SHP77 treated with DMSO at 0.1 percent for 48 hours (cell line): ENCODE measurements at regions not wholly inside any gene's neighbourhood (a gene's known extent, or its start where the extent isn't known, plus 50 kb on each side); places are given as distances from the start of the nearest gene placed in this dataset.
A peak's percentile ranks its signal among the peaks of the same experiment; 100 is the strongest.
"Not testable (repeated sequence)": the region's sequence is repeated elsewhere in the genome, so short reads cannot be mapped to it uniquely, and the experiment has no call there.

Experiments
- DNase-seq: peaks from one replicate; lab custom pipeline; 2025; lab: John Stamatoyannopoulos, UW

DNA sequence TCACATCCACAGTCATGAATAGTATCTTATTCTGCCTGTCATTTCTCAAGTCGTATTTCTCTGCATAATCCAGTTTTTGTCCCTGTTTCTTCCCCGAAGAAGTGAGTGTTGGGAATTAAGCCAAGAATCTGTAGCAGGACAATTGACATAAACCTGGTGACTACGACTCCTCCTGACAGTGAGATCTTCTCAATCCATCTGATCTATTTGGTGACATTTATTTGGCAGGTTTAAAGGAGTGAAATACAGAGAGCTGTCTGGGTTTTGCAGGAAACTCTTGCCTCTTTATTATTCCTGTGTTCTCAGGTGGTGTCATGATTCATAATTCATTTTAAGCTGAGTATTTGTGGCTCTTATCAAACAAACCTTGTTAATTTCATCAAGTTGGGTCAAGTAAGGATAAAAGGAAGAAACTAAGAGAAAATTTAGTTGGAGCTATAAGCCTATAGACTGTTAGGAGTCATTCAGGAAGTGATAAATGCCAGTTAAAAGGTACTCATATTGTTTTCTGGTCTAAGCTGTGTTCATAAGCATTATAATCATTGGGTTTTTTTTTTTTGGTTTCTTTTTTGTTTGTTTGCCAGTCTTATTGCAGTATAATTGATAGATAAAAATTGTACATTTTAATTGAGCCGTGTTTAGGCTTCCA lies 95.9 kb upstream of the PCSK1 start:
- no peak for DNase-seq

DNA sequence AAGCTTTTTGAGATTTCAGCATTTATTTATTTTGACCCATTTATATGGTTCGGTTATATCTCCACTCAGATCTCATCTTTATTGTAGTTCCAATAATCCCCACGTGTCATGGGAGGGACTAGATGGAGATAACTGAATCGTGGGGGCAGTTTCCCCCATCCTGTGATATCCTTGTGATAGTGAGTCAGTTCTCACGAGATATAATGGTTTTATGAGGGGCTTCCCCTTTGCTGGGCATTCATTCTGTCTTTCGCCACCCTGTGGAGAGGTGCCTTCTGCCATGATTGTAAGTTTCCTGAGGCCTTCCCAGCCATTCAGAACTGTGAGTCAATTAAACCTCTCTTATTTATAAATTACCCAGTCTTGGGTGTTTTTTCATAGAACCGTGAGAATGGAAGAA lies 96.5 kb upstream of the PCSK1 start:
- DNase-seq: no peak

DNA sequence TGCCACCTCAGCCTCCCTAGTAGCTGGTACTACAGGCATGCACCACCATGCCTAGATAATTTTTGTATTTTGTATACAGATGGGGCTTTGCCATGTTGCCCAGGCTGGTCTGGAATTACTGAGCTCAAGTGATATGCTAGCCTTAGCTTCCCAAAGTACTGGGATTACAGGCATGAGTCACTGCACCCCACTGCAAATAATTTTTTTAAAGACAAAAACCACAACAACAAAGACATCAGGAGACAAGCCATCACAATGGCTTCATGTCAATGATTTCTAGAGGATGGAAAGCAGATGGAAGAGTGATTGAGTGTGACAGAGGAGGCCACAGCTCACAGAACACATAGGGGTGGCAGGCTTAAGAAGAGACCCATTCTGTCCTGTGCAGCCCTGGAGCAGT lies 97.9 kb upstream of the PCSK1 start:
- no peak for DNase-seq

DNA sequence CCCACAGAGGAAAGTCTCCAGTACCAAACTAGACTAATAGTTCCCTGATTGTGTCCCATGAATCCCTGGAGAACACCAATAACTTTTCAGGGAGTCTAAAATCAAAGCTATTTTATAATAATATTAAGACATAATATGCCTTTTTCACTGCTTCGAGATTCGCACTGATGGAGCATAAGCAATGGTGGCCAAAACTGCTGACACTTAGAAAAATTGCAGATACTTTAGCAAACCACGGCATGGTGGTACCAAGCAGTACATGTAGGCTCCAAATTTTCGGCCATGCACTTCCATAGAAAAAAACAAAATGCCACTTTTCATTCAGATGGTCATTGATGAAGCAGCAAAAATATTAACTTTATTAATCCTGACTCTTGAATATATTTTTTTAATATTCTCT lies 100.3 kb upstream of the PCSK1 start:
- no peak for DNase-seq

DNA sequence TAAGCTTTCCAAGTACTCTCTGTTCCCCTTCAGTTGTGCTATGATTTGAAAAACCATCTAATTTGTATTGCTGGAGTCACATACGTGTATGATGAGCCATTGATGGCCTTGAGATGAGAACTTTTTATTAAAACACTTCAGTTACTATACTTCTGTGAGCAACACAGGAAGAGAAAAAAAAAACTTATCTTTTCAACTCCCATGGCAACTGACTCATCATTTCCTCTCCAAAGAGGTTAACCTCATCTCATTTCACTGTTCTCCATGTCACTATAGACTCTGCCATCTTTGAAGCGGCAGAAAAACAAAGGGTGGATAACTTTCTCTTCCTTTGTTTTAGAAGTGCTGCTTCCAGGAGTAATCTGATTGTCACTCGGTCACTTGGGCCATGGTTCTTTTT lies 104.3 kb upstream of the PCSK1 start:
- DNase-seq: no peak

DNA sequence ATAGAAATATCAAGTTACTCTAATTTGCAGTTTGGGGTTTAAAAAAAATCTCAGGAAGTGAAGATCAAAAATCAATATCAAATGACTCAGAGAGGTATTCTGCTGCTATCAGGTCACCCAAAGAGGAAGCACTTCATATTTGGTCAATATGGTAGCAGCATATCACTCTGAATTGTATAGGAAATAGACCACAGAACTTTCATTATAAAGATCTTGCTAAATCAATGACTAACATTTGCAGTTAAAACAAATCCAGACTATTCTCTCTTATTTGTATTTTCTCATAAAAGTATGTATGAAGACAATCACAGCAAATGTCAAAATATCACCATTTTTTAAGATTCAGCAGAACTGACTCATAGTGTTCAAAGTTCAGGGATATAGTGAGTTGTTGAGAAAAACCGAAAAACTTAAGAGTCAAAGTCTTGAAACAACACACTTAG lies 105.8 kb upstream of the PCSK1 start:
- DNase-seq: no peak

DNA sequence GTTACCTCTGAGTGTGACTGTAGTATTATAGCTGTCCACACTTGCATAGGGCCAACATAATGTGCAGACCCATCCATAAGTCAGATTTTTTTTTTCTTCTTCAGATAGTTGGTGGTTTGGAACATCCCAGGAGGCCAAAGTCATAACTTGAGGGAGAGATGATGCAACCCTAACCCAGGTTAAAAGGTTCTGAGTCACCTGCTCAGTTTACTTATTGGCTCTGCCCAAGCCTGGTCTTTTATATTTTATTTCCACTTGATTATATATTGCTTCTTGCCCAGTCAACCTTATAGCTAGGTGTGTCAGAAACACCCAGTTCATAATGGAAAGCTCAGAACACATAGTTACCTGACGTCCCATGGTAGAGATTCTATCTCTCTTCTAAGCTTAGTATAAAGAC lies 113.1 kb upstream of the PCSK1 start:
- DNase-seq: no peak

DNA sequence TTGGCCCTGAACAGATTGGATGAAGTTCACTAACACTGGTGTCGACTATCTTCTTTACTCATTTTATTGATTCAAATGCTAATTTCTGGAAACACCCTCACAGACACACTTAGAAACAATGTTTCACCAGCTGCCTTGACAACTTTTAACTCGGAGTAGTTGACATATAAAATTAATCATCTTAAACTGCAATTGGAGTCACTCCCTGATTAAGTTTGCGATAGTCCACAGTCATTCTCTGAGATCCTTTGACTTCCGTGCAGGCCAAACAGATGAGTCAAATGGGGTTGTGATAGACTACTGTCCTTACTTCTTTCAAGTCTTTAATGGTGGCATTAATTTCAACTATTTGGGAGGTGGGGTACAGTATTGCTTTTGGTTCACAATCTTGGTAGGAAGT lies 114.4 kb upstream of the PCSK1 start:
- no peak for DNase-seq

DNA sequence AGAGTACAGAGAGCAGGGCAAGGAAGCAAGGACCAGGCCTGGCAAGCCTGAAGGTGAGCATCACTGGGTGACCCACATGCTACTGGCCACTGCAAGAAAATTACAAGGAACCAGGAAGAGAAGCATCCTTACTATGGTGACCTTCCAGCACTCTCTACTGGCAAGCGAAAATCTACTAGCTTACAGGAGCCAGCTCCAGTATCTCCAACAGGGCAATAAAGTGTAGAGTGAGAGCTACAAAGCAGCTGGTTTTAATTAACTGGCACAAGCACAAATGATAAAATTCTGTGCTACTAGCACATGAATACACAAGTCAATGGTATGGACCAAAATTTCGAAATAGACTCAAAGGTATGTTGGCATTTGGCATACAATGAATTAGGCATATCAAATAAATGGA lies 113.3 kb upstream of the CAST start:
- no peak for DNase-seq

DNA sequence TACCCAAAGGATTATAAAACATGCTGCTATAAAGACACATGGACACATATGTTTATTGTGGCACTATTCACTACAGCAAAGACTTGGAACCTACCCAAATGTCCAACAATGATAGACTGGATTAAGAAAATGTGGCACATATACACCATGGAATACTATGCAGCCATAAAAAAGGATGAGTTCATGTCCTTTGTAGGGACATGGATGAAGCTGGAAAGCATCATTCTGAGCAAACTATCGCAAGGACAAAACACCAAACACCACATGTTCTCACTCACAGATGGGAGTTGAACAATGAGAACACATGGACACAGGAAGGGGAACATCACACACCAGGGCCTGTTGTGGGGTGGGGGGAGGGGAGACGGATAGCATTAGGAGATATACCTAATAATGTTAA lies 101.3 kb upstream of the CAST start:
- not testable (repeated sequence) for DNase-seq

DNA sequence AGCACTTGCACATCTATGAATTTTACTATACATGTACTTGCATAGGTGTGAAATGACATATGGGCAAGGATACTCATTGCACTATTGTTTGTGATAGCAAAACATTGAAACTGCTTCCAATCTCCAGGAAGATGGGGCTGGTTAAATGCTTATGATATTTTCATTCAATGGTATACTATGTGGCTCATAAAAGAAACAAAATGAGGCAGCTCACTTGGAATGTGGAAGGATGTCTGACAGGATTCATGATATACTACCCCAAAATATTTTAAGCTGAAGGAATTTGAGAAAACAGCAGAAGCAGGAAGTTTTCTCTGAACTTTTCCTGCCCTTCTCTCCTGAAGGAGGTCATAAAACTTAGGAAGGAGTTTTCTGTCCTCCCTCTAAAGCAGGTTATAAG lies 99.6 kb upstream of the CAST start:
- no peak for DNase-seq

DNA sequence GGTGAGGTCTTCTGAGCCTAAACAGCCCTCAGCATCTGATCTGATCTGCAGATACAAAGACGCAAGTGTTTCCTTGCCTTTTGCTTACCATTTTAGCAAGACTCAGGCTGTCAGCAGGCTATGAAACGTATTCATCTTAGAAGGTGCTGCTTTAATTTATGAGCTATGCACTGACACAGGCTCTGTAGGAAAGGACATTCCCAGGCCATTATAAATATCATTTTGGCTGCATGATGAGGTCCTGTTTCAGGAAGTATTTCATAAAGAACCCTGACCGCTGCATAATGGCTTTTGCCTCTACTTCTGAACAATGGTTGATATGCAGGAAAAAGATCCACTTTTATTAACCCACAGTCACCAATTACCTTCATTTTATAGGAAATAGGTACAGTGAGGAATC lies 98.4 kb upstream of the CAST start:
- DNase-seq: no peak

DNA sequence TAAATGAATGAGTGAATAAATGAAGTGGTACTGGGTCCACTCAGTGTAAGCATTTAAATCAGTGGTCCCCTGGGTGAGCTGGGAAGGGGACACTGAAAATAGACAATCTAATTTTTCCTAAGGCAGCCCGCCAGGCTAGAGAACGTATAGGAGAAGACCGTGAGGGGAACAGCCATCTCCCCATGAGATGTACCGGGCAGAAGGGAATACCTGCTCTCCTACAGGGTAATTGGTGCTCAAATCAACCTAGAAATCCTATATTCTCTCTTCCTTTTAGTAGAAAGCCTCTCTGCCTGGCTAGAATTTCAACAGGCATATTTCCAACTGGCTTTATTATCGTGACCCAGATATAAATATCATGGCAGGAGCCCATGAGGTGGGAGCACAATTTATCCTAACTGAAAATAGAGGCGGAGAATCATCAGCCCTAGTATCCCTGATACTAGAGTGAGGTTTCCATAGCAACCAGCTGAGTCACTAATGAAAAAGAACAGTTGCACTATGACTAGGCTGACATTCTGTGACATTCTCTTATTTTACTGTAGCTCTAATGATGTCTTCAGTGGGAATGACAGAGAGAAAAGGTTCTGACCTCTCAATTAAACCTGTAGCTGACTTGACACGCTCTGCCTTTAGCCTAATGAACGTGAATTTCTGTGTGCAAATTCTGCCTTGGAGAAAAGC lies 96.5 kb upstream of the CAST start:
- DNase-seq: no peak

DNA sequence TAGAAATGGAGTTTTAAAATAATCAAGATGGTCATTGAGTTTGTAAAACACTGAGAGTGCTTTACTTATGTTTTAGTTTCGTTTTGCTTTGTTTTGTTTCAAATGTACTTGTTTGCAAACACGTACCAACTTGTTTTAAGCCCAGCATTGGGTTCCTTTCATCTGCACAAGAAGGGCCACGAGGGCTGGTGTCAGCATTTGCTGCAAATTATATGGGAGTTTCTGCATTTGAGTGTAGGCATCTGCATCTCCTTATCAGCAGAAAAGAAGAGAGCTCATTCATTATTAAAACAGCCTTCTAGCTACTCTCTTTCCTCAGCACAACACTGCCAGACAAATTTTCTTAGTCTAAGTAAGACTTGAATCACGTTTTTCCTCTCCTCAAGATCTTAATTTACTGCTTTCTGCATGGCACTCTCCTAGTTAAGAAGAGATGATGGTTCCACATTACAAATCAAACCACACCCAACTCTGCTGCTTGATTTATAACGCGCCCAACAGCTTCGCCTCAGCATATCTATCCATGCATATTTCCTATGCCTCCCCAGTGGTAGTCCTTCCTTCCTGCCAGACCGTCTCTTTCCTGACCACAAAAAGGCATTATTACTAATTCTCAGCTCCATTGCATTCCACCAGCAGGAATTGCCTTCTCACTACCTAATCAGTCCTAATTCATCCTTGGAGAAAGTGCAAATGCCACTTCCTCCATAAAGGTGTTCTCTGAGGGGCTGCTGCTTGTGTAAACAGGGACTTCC lies 95.2 kb upstream of the CAST start:
- no peak for DNase-seq

DNA sequence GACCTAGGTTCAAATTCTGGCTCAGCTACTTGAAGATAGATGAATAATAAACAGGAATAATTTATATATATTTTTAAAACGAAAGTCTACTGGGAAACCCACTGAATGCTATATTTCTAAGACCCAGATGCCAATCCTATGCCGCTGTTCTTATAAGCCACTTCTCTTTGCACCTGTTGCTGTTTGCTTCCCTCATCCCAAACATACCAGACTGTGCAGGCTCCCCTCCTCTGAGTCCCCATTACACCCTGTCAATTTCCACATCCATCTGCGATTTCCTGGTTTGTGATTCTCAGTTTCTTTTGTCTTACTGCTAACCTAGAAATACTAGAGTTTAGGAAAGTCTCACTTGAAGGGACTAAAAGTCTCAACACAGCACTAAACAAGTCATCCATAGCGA lies 92.8 kb upstream of the CAST start:
- no peak for DNase-seq

DNA sequence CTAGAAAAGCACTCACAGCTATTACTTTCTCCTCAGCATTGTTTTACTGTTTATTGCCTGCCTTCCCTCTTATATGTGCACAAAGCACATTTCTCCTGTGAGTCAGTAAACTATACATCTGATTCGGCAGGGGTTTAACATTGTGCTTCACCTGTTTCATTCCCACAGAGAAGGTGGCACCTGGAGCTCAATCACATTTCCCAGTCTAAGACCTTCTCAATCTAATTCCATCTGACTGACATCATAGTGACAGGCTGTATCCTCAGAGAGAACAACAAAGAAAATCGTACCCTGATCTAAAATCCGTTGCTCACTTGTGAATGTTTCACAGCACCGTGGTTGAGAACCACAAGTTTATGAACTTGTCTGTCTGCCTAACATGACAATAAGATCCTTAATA lies 92.4 kb upstream of the CAST start:
- no peak for DNase-seq

DNA sequence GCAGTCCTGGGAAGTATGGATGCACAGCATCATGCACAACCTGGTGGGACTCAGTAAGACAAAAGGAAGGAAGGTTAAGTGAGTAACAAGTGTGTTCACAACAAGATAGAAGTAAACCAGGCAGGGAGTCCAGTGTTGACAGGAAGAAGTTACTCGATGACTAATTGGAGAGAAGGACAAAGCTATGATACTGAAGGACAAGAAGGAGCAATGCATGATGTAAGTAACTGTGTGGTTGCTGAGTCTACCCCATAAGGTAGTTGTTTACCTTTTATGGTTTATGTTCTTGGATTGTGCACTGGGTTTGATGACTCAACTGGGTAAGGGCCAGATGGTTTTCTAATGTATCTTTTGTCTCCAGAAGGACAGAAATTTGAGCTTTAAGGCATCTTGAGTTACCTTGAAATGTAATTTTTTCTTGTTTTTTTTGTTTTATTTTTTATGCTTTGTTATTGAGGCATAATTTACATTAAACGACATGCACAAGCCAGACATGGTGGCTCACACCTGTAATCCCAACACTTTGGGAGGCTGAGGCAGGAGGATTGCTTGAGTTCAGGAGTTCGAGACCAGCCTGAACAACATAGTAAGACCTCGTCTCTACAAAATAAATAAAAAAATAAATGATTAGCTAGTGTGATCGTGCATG lies 89.2 kb upstream of the CAST start:
- DNase-seq: no peak

DNA sequence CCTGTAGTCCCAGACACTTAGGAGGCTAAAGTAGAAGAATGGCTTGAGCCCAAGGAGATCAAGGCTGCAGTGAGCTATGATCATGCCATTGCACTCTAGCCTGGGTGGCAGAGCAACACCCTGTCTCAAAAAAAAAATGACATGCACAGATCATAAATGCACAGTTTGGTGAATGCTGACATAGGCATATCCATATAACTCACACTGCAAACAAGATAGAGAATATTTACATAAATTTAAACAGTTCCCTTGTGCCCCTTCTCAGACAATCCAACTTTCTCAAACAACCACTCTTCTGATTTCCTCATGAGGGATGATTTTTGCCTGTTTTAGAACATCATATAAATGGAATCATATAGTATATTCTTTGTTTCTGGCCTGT lies 88.7 kb upstream of the CAST start:
- DNase-seq: no peak

DNA sequence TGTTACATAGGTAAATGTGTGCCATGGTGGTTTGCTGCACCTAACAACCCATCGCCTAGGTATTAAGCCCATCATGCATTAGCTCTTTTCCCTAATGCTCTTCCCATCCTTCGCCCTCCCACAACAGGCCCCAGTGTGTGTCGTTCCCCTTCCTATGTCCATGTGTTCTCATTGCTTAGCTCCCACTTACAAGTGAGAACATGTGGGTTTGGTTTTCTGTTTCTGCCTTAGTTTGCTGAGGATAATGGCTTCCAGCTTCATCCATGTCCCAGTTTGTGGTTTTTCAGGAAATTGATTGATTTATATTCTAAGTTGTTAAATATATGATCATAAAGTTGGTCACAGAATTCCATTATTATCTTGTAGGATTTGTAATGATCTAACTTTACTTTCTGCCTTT lies 85.3 kb upstream of the CAST start:
- no peak for DNase-seq

DNA sequence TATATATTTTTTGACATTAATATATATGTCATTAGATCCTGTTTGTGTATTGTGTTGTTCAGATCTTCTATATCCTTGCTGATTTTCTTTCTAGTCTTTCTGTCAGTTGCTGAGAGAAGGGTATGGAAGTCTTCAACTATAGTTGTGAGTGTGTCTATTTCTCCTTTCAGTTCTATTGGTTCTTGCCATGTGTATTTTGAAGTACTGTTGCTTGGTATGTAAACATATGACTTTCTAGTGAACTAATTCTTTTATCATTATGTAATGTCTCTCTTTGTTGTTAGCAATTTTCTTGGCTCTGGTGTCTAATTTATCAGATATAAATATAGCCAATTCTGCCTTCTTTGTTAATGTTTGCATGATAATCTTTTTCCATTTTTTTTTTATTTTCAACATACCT lies 84.3 kb upstream of the CAST start:
- DNase-seq: no peak

DNA sequence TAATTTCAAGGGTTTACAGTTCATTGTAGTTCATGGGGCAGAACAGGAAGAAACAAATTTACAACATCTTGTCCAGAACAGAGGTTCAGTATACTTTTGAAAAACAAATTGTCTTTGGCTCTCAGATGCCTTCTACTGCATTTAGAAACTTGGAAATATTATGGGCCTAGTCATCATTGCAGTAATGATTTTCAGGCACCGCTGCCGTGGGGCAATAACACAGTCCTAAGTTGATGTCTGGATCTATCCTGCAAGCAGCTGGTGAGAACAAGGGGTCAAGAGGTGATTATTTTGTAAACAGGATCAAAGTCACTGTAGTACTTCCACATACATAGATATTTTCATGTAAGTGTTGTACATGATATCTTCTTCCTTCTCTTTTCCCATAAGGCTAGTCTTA lies 82.5 kb upstream of the CAST start:
- DNase-seq: no peak

DNA sequence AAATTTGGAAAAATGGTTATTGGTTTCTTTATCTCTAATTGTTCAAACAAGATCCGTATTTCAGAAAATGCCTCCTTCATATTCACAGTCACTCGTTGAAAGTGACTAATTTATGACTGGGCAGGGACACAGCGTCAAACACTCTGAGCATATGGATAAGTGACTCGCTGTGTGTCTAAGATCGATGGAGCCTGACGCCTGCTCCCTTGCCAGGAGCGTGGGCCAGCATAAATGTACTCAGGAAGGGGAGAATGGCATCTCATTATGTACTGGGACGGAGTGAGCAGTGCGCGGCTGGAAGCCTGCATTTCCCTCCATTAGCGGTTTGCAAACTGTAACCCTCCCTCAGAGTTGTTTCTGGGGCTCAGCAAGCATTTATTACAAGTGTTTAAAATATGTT lies 79.8 kb upstream of the CAST start:
- DNase-seq: peak; percentile 47

DNA sequence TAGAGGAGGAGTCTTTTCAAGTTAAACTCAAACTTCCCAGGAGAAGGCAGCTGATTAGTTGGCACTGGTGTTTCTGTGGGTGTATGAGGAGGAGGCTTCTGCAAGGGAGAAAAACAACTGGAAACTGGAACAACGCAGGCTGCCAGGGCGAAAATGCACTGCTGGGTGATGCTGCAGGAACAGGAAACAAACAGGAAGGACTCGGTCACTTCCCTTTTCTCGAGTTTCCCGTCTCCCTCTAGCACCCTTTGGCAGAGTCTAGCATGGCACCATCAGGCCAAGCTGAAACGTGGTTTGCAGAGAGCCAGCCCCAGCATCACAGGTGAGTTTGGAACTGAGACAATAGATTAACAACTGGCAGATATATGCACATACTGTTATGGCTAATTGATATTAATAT lies 77.5 kb upstream of the CAST start:
- DNase-seq: no peak
